ENCODE measurements at regions not wholly inside any gene's neighbourhood (a gene's known extent, or its start where the extent isn't known, plus 50 kb on each side); places are given as distances from the start of the nearest gene placed in this dataset.

GRCh38 chr10:58027426-58027825, 240.3 kb downstream of the IPMK start:
- no peak for TF ChIP-seq CTCF (IDR thresholded peaks at IDR 0.05; ENCODE audit: borderline replicate concordance)
- no peaks in the 10 kb centered on the region for H3K9me3 ChIP-seq (replicated peaks)
- no peaks in the 10 kb centered on the region for H3K4me1 ChIP-seq
- H3K27me3 ChIP-seq (ENCODE audit: low read depth): no peaks in the 10 kb centered on the region
- no peak for DNase-seq
- H3K27ac ChIP-seq (replicated peaks): no peak overlapping the region
- no peak overlapping the region for H3K4me3 ChIP-seq
- H3K36me3 ChIP-seq: no peaks in the 10 kb centered on the region
- intact Hi-C loops (cut with micrococcal nuclease): no loop called here

DNA sequence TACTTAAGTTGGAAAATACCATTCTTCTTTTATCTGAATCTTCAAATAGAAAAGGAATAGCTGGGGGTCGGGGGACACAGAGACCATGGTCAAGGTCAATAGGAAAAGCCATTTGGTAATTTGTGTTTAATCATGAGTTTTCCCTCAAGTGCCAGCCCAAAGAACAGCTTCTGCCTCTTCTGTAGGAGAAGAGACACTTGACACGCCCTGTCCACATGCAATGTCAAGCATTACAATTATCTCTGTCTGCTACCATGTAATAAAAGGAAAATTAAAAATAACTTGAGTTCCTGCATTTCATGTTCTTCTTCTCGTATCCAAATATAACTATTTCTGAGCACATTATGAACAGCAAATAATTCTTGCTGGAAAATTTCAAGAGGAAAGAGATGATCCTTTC, 241.7 kb downstream of the IPMK start:
- TF ChIP-seq CTCF (IDR thresholded peaks at IDR 0.05; ENCODE audit: borderline replicate concordance): no peak

DNA sequence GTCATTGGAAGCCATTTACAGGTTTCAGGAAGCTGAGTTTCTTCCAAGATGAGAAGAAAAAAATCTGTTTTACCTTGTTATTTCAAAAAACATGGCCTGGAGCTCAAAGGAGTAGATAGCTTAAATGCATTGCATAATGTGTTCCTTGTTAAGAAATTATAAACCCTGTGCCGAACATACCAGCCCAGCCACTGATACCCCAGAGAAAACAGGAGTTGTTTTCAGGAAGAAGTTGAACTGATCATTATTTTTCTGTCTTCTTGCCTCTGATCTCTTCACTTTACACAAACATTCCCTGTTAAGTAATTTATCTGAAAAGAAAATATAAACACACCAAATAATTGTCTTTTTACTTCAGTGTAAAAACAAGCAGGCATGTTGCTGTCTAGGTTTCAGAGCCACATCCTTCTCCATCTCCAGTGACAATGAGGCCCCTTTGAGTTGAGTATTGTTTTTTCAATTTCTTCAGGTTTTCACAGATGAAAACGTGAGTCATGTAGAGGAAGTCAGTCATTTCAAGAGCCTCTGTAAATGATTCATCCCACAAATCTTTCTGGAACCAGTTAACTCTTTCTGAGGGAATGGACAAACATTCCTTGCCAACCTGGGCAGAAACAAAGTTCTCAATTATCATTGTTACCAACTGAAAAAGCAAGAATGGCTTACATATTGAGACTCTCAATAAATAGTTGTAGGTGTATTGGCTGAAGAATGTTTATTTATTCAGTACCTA, 244.2 kb downstream of the IPMK start:
- DNase-seq: no peak
- no peaks in the 10 kb centered on the region for H3K27me3 ChIP-seq (ENCODE audit: low read depth)
- H3K9me3 ChIP-seq (replicated peaks): no peaks in the 10 kb centered on the region
- no peak overlapping the region for H3K27ac ChIP-seq (replicated peaks)
- TF ChIP-seq CTCF (IDR thresholded peaks at IDR 0.05; ENCODE audit: borderline replicate concordance): no peak
- no peaks in the 10 kb centered on the region for H3K4me1 ChIP-seq
- intact Hi-C loops (cut with micrococcal nuclease): no loop called here
- H3K36me3 ChIP-seq: no peaks in the 10 kb centered on the region
- H3K4me3 ChIP-seq: no peak overlapping the region

More for the DNA sequence above, 241.7 kb downstream of the IPMK start:
- Histone ChIP-seq H3K36me3 (no peaks in the 10 kb centered on the region), H3K27me3 (ENCODE audit: low read depth) (no peaks in the 10 kb centered on the region), H3K9me3 (replicated peaks) (no peaks in the 10 kb centered on the region), H3K4me1 (no peaks in the 10 kb centered on the region), H3K27ac (replicated peaks) (no peak overlapping the region), H3K4me3 (no peak overlapping the region)
- intact Hi-C loops (cut with micrococcal nuclease): no loop called here
- DNase-seq: no peak

- Histone ChIP-seq H3K9me3 (replicated peaks) (no peaks in the 10 kb centered on the region), H3K4me1 (no peaks in the 10 kb centered on the region), H3K4me3 (no peak overlapping the region), H3K36me3 (no peaks in the 10 kb centered on the region), H3K27ac (replicated peaks) (no peak overlapping the region), H3K27me3 (ENCODE audit: low read depth) (no peaks in the 10 kb centered on the region)
- TF ChIP-seq CTCF (IDR thresholded peaks at IDR 0.05; ENCODE audit: borderline replicate concordance): no peak
- intact Hi-C loops (cut with micrococcal nuclease): no loop called here
- no peak for DNase-seq
Measured at GRCh38 chr10:58019863-58020537, 247.7 kb downstream of the IPMK start.

DNA sequence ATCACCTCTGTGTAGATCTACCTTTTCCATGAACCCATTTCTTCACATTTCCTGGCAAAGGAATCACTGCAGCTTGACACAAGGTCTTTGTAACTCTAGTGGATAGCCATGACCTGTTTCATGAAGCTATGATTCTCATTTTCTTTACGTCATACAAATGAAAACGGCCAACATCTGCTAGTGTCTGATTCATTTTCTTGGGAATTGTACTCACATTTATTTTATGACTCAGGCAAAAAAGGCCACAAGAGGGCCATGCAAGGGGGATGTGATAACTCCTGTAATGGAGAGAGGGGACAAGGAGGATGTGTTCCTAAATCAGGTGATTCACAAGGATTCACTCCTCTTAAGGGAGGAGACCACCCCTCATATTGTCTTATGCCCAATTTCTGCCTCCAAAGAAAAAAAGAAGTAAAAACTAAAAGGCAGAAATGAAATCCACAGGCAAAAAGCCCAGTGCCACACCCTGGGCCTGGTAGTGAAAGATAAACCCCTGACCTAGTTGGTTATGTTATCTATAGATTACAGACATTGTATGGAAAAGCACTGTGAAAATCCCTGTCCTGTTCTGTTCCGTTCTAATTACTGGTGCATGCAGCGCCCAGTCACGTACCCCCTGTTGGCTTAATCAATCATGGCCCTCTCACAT, 249.9 kb downstream of the IPMK start:
- TF ChIP-seq CTCF (IDR thresholded peaks at IDR 0.05; ENCODE audit: borderline replicate concordance): no peak
- Histone ChIP-seq H3K9me3 (replicated peaks) (no peaks in the 10 kb centered on the region), H3K4me3 (no peak overlapping the region), H3K27me3 (ENCODE audit: low read depth) (no peaks in the 10 kb centered on the region), H3K4me1 (peaks cover 11% of the 10 kb centered on the region), H3K36me3 (no peaks in the 10 kb centered on the region), H3K27ac (replicated peaks) (no peak overlapping the region)
- DNase-seq: no peak
- intact Hi-C loops (cut with micrococcal nuclease): no loop called here

Data from left ventricle myocardium inferior (tissue), 1 donor.